Left ventricle myocardium inferior (tissue), 1 donor: ENCODE measurements at regions not wholly inside any gene's neighbourhood (a gene's known extent, or its start where the extent isn't known, plus 50 kb on each side); places are given as distances from the start of the nearest gene placed in this dataset.

ENCODE experiments used
- DNase-seq: peaks from one replicate; pipeline ENCODE4 v3.0.0-alpha.2; 2020
- H3K27ac ChIP-seq: fragments of 200-600 bp; replicated peaks from 2 replicates; pipeline ENCODE4 v1.8.0; 2021
- H3K27me3 ChIP-seq: fragments of 200-600 bp; 2 replicates; pipeline ENCODE4 v1.8.0; 2021; ENCODE audit warnings: low read depth
- H3K36me3 ChIP-seq: fragments of 200-600 bp; 2 replicates; pipeline ENCODE4 v1.8.0; 2021
- H3K4me1 ChIP-seq: fragments of 200-600 bp; 2 replicates; pipeline ENCODE4 v1.8.0; 2021
- H3K4me3 ChIP-seq: fragments of 200-600 bp; 2 replicates; pipeline ENCODE4 v1.8.0; 2021; ENCODE audit warnings: mild to moderate bottlenecking, moderate library complexity
- H3K9me3 ChIP-seq: fragments of 200-600 bp; replicated peaks from 2 replicates; pipeline ENCODE4 v1.8.0; 2021
- CTCF ChIP-seq: fragments of 200-600 bp; IDR thresholded peaks from 2 replicates; pipeline ENCODE4 v1.8.0; 2021; ENCODE audit warnings: antibody characterized with exemption, mild to moderate bottlenecking, borderline replicate concordance
- intact Hi-C: fragments of 100-400 bp; cut with micrococcal nuclease; formaldehyde crosslinking; loops from one replicate; pipeline ENCODE4 v1.11.0; 2022
- donor health status: DM: no; HTN: yes; CAD: no; lungs with severe emphysema.

- no peak overlapping the region for H3K4me3 ChIP-seq
- H3K4me1 ChIP-seq = peaks cover 27% of the 10 kb centered on the region
- no peak for TF ChIP-seq CTCF
- H3K27me3 ChIP-seq = no peaks in the 10 kb centered on the region
- H3K27ac ChIP-seq = peak overlapping the region; percentile 79
- no peaks in the 10 kb centered on the region for H3K9me3 ChIP-seq
- intact Hi-C loops = no loop called here
- DNase-seq = peak; percentile 51
- H3K36me3 ChIP-seq = no peaks in the 10 kb centered on the region
Measured at GRCh38 chr12:115440438-115440837, 756.5 kb upstream of the TBX3 start.

- H3K27ac ChIP-seq = peak overlapping the region; percentile 79
- no peaks in the 10 kb centered on the region for H3K36me3 ChIP-seq
- no peaks in the 10 kb centered on the region for H3K9me3 ChIP-seq
- H3K4me1 ChIP-seq = peaks cover 27% of the 10 kb centered on the region
- no peak for DNase-seq
- intact Hi-C loops = no loop called here
- H3K4me3 ChIP-seq = no peak overlapping the region
- TF ChIP-seq CTCF = no peak
- peaks cover 2% of the 10 kb centered on the region for H3K27me3 ChIP-seq
Measured at GRCh38 chr12:115439008-115439601, 755.1 kb upstream of the TBX3 start.

- intact Hi-C loops = no loop called here
- H3K9me3 ChIP-seq = no peaks in the 10 kb centered on the region
- peaks cover 27% of the 10 kb centered on the region for H3K4me1 ChIP-seq
- peaks cover 4% of the 10 kb centered on the region for H3K27me3 ChIP-seq
- no peak for DNase-seq
- no peaks in the 10 kb centered on the region for H3K36me3 ChIP-seq
- TF ChIP-seq CTCF = no peak
- peak overlapping the region; percentile 77 for H3K27ac ChIP-seq
- H3K4me3 ChIP-seq = no peak overlapping the region
Measured at GRCh38 chr12:115438314-115438713, 754.3 kb upstream of the TBX3 start.

- Histone ChIP-seq H3K27ac (peak overlapping the region; percentile 77), H3K4me1 (peaks cover 27% of the 10 kb centered on the region), H3K27me3 (peaks cover 4% of the 10 kb centered on the region), H3K4me3 (no peak overlapping the region), H3K9me3 (no peaks in the 10 kb centered on the region), H3K36me3 (no peaks in the 10 kb centered on the region)
- no peak for TF ChIP-seq CTCF
- intact Hi-C loops = no loop called here
- DNase-seq = peak; percentile 25
Measured at GRCh38 chr12:115437061-115437567, 753.1 kb upstream of the TBX3 start.

- no peak for TF ChIP-seq CTCF
- no peak overlapping the region for H3K4me3 ChIP-seq
- peaks cover 9% of the 10 kb centered on the region for H3K4me1 ChIP-seq
- H3K9me3 ChIP-seq = no peaks in the 10 kb centered on the region
- peaks cover 4% of the 10 kb centered on the region for H3K27me3 ChIP-seq
- H3K27ac ChIP-seq = no peak overlapping the region
- intact Hi-C loops = no loop called here
- H3K36me3 ChIP-seq = no peaks in the 10 kb centered on the region
- DNase-seq = no peak
Measured at GRCh38 chr12:115433014-115433634, 749.1 kb upstream of the TBX3 start.
